GM21360 (cell line): ENCODE measurements at regions not wholly inside any gene's neighbourhood (a gene's known extent, or its start where the extent isn't known, plus 50 kb on each side); places are given as distances from the start of the nearest gene placed in this dataset.

ENCODE experiments used
- ATAC-seq: cut with Tn5 transposase; IDR thresholded peaks from one replicate; pipeline ENCODE4 v1.9.1; 2021; ENCODE audit warnings: mild to moderate bottlenecking, moderate library complexity; ENCODE audit not compliant: unreplicated experiment

- ATAC-seq = no peak
These were observed 367.6 kb downstream of the THBS2 start for GRCh38 chr6:168885751-168886742.

- no peak for ATAC-seq
These were observed 368.4 kb downstream of the THBS2 start for GRCh38 chr6:168885196-168885595.

- ATAC-seq = peak; percentile 92
These were observed 369.0 kb downstream of the THBS2 start for GRCh38 chr6:168884646-168885086.

- peak; percentile 21 for ATAC-seq
These were observed 369.5 kb downstream of the THBS2 start for GRCh38 chr6:168884050-168884645.

- ATAC-seq = no peak
These were observed 370.1 kb downstream of the THBS2 start for GRCh38 chr6:168883410-168884049.

GRCh38 chr6:168880271-168880670 lies 373.4 kb downstream of the THBS2 start:
- ATAC-seq = no peak

GRCh38 chr6:168877821-168878282 lies 375.8 kb downstream of the THBS2 start:
- ATAC-seq = no peak

GRCh38 chr6:168876956-168877355 lies 376.7 kb downstream of the THBS2 start:
- no peak for ATAC-seq

- no peak for ATAC-seq
These were observed 377.7 kb downstream of the THBS2 start for GRCh38 chr6:168875811-168876576.

- ATAC-seq = no peak
These were observed 379.0 kb downstream of the THBS2 start for GRCh38 chr6:168874637-168875036.

- ATAC-seq = no peak
These were observed 380.1 kb downstream of the THBS2 start for GRCh38 chr6:168873278-168874190.

GRCh38 chr6:168871642-168872315 lies 381.9 kb downstream of the THBS2 start:
- ATAC-seq = no peak

GRCh38 chr6:168870982-168871381 lies 382.7 kb downstream of the THBS2 start:
- ATAC-seq = no peak

- no peak for ATAC-seq
These were observed 386.2 kb downstream of the THBS2 start for GRCh38 chr6:168867247-168868102.

GRCh38 chr6:168866534-168866933 lies 387.1 kb downstream of the THBS2 start:
- ATAC-seq = no peak

- ATAC-seq = no peak
These were observed 388.1 kb downstream of the THBS2 start for GRCh38 chr6:168865522-168865921.

GRCh38 chr6:168864541-168865460 lies 388.8 kb downstream of the THBS2 start:
- no peak for ATAC-seq
